WTC11 (cell line): ENCODE measurements at regions not wholly inside any gene's neighbourhood (a gene's known extent, or its start where the extent isn't known, plus 50 kb on each side); places are given as distances from the start of the nearest gene placed in this dataset.

ENCODE experiments used
- ATAC-seq: fragments of 200-7000 bp; cut with Tn5 transposase; 2 replicates; pipeline ENCODE4 v1.10.0; 2021; ENCODE audit warnings: mild to moderate bottlenecking, moderate library complexity
- CTCF ChIA-PET: fragments of 300-600 bp; sonication (Branson Sonifier 250); formaldehyde crosslinking; loops from one replicate; lab custom pipeline; 2021; ENCODE audit warnings: antibody characterized with exemption; lab: Charles Lee
- POLR2A ChIA-PET: fragments of 350-600 bp; sonication (Branson Sonifier 250); formaldehyde crosslinking; loops from one replicate; lab custom pipeline; 2021; ENCODE audit warnings: antibody characterized with exemption; lab: Charles Lee
- DNase-seq: peaks from one replicate; pipeline ENCODE4 v3.0.0; 2021; ENCODE audit warnings: low spot score
- H3K27ac Mint-ChIP-seq: 2 replicates; pipeline ENCODE4 v1.8.0; 2021; ENCODE audit warnings: mixed read lengths
- H3K27me3 Mint-ChIP-seq: 2 replicates; pipeline ENCODE4 v1.8.0; 2021; ENCODE audit warnings: low read depth, mild to moderate bottlenecking, moderate library complexity, mixed read lengths
- H3K36me3 Mint-ChIP-seq: 2 replicates; pipeline ENCODE4 v1.8.0; 2021; ENCODE audit warnings: mixed read lengths
- H3K4me1 Mint-ChIP-seq: 2 replicates; pipeline ENCODE4 v1.8.0; 2022; ENCODE audit warnings: mixed read lengths
- H3K4me3 Mint-ChIP-seq: 2 replicates; pipeline ENCODE4 v1.8.0; 2021; ENCODE audit warnings: mild to moderate bottlenecking, moderate library complexity, mixed read lengths
- H3K9me3 Mint-ChIP-seq: 2 replicates; pipeline ENCODE4 v1.8.0; 2021; ENCODE audit warnings: mixed read lengths
- ATF3 ChIP-seq: sonication (generic); formaldehyde crosslinking; conservative IDR thresholded peaks from 2 replicates; pipeline ENCODE4 v1.8.1; 2022; ENCODE audit warnings: mild to moderate bottlenecking, missing genetic modification reagents
- CREB1 ChIP-seq: sonication (generic); formaldehyde crosslinking; IDR thresholded peaks from 2 replicates; pipeline ENCODE4 v1.8.0; 2023; ENCODE audit warnings: mild to moderate bottlenecking, missing genetic modification reagents
- EMX1 ChIP-seq: fragments of 250-450 bp; sonication (Bioruptor Pico); IDR thresholded peaks from 2 replicates; pipeline ENCODE4 v1.8.0; 2021; ENCODE audit warnings: mild to moderate bottlenecking
- ETV6 ChIP-seq: sonication (generic); formaldehyde crosslinking; IDR thresholded peaks from 2 replicates; pipeline ENCODE4 v1.8.1; 2022; ENCODE audit warnings: mild to moderate bottlenecking, missing genetic modification reagents
- FOXK1 ChIP-seq: sonication (generic); formaldehyde crosslinking; IDR thresholded peaks from 2 replicates; pipeline ENCODE4 v1.8.0; 2022; ENCODE audit warnings: mild to moderate bottlenecking, moderate library complexity, missing genetic modification reagents
- FOXP1 ChIP-seq: sonication (generic); formaldehyde crosslinking; IDR thresholded peaks from 2 replicates; pipeline ENCODE4 v1.8.0; 2022; ENCODE audit warnings: missing genetic modification reagents, mild to moderate bottlenecking, moderate library complexity, borderline replicate concordance
- GABPB1 ChIP-seq: sonication (generic); formaldehyde crosslinking; IDR thresholded peaks from 2 replicates; pipeline ENCODE4 v1.8.1; 2023; ENCODE audit warnings: mild to moderate bottlenecking, missing genetic modification reagents
- HMGXB4 ChIP-seq: sonication (generic); formaldehyde crosslinking; IDR thresholded peaks from 2 replicates; pipeline ENCODE4 v1.8.1; 2023; ENCODE audit warnings: mild to moderate bottlenecking, moderate library complexity, missing genetic modification reagents
- JAZF1 ChIP-seq: fragments of 250-450 bp; sonication (Bioruptor Pico); IDR thresholded peaks from 2 replicates; pipeline ENCODE4 v1.9.0; 2021; ENCODE audit warnings: moderate library complexity, mild to moderate bottlenecking, inconsistent platforms
- KAT7 ChIP-seq: sonication (generic); formaldehyde crosslinking; IDR thresholded peaks from 2 replicates; pipeline ENCODE4 v1.8.1; 2023; ENCODE audit warnings: missing genetic modification reagents, mild to moderate bottlenecking, borderline replicate concordance
- NFATC4 ChIP-seq: fragments of 250-450 bp; sonication (Bioruptor Pico); IDR thresholded peaks from 2 replicates; pipeline ENCODE4 v1.9.0; 2021; ENCODE audit warnings: mild to moderate bottlenecking
- NFE2L1 ChIP-seq: sonication (generic); formaldehyde crosslinking; IDR thresholded peaks from 2 replicates; pipeline ENCODE4 v1.8.1; 2023; ENCODE audit warnings: missing genetic modification reagents
- NFYB ChIP-seq: sonication (generic); formaldehyde crosslinking; conservative IDR thresholded peaks from 2 replicates; pipeline ENCODE4 v1.8.0; 2022; ENCODE audit warnings: low read depth, missing genetic modification reagents
- NR1H2 ChIP-seq: sonication (generic); formaldehyde crosslinking; IDR thresholded peaks from 2 replicates; pipeline ENCODE4 v1.9.0; 2021; ENCODE audit warnings: mild to moderate bottlenecking, moderate library complexity, missing genetic modification reagents
- NR3C1 ChIP-seq: sonication (generic); formaldehyde crosslinking; conservative IDR thresholded peaks from 2 replicates; pipeline ENCODE4 v1.8.1; 2023; ENCODE audit warnings: low read depth, mild to moderate bottlenecking, missing genetic modification reagents
- RORB ChIP-seq: fragments of 250-450 bp; sonication (Bioruptor Pico); IDR thresholded peaks from 2 replicates; pipeline ENCODE4 v1.9.0; 2021; ENCODE audit warnings: mild to moderate bottlenecking
- TEAD1 ChIP-seq: sonication (generic); formaldehyde crosslinking; IDR thresholded peaks from 2 replicates; pipeline ENCODE4 v1.8.0; 2022; ENCODE audit warnings: mild to moderate bottlenecking, missing genetic modification reagents
- TEAD4 ChIP-seq: sonication (generic); formaldehyde crosslinking; IDR thresholded peaks from 2 replicates; pipeline ENCODE4 v1.8.0; 2022; ENCODE audit warnings: mild to moderate bottlenecking, missing genetic modification reagents
- ZNF121 ChIP-seq: sonication (generic); formaldehyde crosslinking; IDR thresholded peaks from 2 replicates; pipeline ENCODE4 v1.8.0; 2023; ENCODE audit warnings: missing genetic modification reagents
- ZNF232 ChIP-seq: sonication (generic); formaldehyde crosslinking; IDR thresholded peaks from 2 replicates; pipeline ENCODE4 v1.8.0; 2022; ENCODE audit warnings: mild to moderate bottlenecking, missing genetic modification reagents
- ZNF263 ChIP-seq: sonication (generic); formaldehyde crosslinking; IDR thresholded peaks from 2 replicates; pipeline ENCODE4 v1.8.1; 2022; ENCODE audit warnings: low read depth, mild to moderate bottlenecking, moderate library complexity, missing genetic modification reagents
- TF ChIP-seq, protein P1 (sequence below): sonication (generic); formaldehyde crosslinking; IDR thresholded peaks from 2 replicates; pipeline ENCODE4 v1.8.0; 2022; ENCODE audit warnings: mild to moderate bottlenecking, missing genetic modification reagents
- TF ChIP-seq, protein P2 (sequence below): sonication (generic); formaldehyde crosslinking; IDR thresholded peaks from 2 replicates; pipeline ENCODE4 v1.8.0; 2022; ENCODE audit warnings: mild to moderate bottlenecking, missing genetic modification reagents
- TF ChIP-seq, protein P3 (sequence below): fragments of 250-450 bp; sonication (Bioruptor Pico); conservative IDR thresholded peaks from 2 replicates; pipeline ENCODE4 v1.9.0; 2021; ENCODE audit warnings: mild to moderate bottlenecking
- TF ChIP-seq, protein P4 (sequence below): fragments of 200-600 bp; IDR thresholded peaks from 2 replicates; pipeline ENCODE4 v1.8.0; 2022; ENCODE audit warnings: antibody characterized with exemption
- TF ChIP-seq, protein P5 (sequence below): sonication (generic); formaldehyde crosslinking; IDR thresholded peaks from 2 replicates; pipeline ENCODE4 v1.8.1; 2022; ENCODE audit warnings: mild to moderate bottlenecking, moderate library complexity, missing genetic modification reagents
- TF ChIP-seq, protein P6 (sequence below): fragments of 250-450 bp; sonication (Bioruptor Pico); IDR thresholded peaks from 2 replicates; pipeline ENCODE4 v1.8.0; 2021; ENCODE audit warnings: mild to moderate bottlenecking

DNA sequence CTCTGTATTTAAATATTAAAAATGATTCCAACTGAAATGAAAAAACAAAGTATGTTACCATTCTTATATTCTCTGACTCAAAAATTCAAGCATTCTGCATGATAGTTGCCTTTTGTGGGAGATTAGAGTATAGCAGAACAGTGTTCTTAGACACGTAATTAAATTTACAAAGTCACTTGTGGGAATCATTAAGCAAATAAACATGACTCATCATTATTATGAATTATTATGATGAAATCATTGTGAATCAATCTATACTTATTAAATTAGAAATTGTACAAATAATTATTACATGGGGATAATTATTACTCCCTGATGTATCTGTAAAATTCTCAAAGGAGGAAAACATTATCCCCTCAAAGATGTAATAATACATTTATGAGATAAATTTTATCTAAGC is 358.9 kb upstream of the FSTL5 start:
- H3K4me1 Mint-ChIP-seq, result peaks cover 7% of the 10 kb centered on the region
- ChIA-PET POLR2A (no interaction called here), CTCF (no interaction called here)
- no peak overlapping the region for H3K27ac Mint-ChIP-seq
- peaks cover 11% of the 10 kb centered on the region for H3K9me3 Mint-ChIP-seq
- TF ChIP-seq NR1H2 (CRISPR knock-in tag) (no peak), ZNF121 (CRISPR knock-in tag) (no peak), FOXK1 (CRISPR knock-in tag) (no peak), ETV6 (no peak), NFATC4 (CRISPR knock-in tag) (no peak), TEAD1 (no peak), ZNF263 (CRISPR knock-in tag) (no peak), NR3C1 (CRISPR knock-in tag) (no peak), FOXP1 (CRISPR knock-in tag) (no peak), JAZF1 (CRISPR knock-in tag) (no peak), ZNF232 (CRISPR knock-in tag) (no peak), CREB1 (CRISPR knock-in tag) (no peak), EMX1 (CRISPR knock-in tag) (no peak)
- TF ChIP-seq, protein P1, sequence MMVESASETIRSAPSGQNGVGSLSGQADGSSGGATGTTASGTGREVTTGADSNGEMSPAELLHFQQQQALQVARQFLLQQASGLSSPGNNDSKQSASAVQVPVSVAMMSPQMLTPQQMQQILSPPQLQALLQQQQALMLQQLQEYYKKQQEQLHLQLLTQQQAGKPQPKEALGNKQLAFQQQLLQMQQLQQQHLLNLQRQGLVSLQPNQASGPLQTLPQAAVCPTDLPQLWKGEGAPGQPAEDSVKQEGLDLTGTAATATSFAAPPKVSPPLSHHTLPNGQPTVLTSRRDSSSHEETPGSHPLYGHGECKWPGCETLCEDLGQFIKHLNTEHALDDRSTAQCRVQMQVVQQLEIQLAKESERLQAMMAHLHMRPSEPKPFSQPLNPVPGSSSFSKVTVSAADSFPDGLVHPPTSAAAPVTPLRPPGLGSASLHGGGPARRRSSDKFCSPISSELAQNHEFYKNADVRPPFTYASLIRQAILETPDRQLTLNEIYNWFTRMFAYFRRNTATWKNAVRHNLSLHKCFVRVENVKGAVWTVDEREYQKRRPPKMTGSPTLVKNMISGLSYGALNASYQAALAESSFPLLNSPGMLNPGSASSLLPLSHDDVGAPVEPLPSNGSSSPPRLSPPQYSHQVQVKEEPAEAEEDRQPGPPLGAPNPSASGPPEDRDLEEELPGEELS (CRISPR knock-in tag), result no peak
- TF ChIP-seq, protein P2, sequence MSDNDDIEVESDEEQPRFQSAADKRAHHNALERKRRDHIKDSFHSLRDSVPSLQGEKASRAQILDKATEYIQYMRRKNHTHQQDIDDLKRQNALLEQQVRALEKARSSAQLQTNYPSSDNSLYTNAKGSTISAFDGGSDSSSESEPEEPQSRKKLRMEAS, result no peak
- TF ChIP-seq, protein P3, sequence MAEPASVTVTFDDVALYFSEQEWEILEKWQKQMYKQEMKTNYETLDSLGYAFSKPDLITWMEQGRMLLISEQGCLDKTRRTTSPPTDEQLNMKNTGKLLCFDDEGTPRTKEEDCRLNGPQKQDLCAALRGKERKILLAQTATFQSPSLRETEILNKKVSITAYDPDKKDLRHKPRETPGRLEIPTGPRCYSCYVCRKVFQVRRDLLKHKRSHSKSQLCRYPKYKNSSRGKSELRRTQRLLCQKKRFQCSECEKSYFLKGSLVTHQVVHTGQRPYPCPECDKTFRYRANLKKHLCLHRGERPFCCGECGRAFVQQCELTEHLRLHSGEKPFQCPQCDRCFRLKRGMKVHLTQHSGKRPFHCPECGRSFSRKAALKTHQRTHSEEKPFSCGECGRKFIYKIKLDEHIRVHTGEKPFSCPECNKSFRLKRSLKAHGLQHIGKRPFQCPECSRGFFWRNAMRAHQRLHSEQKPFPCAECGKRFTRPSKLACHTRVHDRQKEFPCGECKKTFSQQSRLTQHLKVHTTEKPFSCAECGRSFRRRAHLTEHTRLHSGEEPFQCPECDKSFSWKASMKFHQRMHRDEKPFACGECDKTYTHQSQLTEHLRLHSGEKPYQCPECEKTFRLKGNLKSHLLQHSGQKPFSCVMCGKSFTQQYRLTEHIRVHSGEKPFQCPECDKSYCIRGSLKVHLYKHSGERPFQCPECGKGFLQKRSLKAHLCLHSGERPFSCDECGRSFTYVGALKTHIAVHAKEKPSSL (CRISPR knock-in tag), result no peak
- H3K27me3 Mint-ChIP-seq, result no peaks in the 10 kb centered on the region
- H3K4me3 Mint-ChIP-seq, result no peak overlapping the region
- H3K36me3 Mint-ChIP-seq, result no peaks in the 10 kb centered on the region; the same call in none of the 2 replicates
- ATAC-seq (no peak), DNase-seq (no peak)

- Mint-ChIP-seq H3K36me3 (no peaks in the 10 kb centered on the region), H3K4me1 (no peaks in the 10 kb centered on the region), H3K9me3 (no peaks in the 10 kb centered on the region), H3K27me3 (no peaks in the 10 kb centered on the region), H3K27ac (no peak overlapping the region), H3K4me3 (no peak overlapping the region)
- ChIA-PET CTCF (interaction anchor here (1.2 to 1.5 kb wide), 2 partner anchors 14 to 527 kb away, joined by 5 to 8 read pairs; no protein-coding TSS in a partner anchor), POLR2A (no interaction called here)
- DNase-seq (no peak), ATAC-seq (no peak)
- TF ChIP-seq ATF3 (CRISPR knock-in tag) (no peak), ETV6 (no peak), GABPB1 (CRISPR knock-in tag) (no peak), NFYB (CRISPR knock-in tag) (no peak), EMX1 (CRISPR knock-in tag) (no peak), TEAD4 (CRISPR knock-in tag) (no peak), RORB (CRISPR knock-in tag) (no peak), NR3C1 (CRISPR knock-in tag) (no peak), NFE2L1 (CRISPR knock-in tag) (no peak), KAT7 (CRISPR knock-in tag) (no peak), HMGXB4 (no peak)
- TF ChIP-seq, protein P4, sequence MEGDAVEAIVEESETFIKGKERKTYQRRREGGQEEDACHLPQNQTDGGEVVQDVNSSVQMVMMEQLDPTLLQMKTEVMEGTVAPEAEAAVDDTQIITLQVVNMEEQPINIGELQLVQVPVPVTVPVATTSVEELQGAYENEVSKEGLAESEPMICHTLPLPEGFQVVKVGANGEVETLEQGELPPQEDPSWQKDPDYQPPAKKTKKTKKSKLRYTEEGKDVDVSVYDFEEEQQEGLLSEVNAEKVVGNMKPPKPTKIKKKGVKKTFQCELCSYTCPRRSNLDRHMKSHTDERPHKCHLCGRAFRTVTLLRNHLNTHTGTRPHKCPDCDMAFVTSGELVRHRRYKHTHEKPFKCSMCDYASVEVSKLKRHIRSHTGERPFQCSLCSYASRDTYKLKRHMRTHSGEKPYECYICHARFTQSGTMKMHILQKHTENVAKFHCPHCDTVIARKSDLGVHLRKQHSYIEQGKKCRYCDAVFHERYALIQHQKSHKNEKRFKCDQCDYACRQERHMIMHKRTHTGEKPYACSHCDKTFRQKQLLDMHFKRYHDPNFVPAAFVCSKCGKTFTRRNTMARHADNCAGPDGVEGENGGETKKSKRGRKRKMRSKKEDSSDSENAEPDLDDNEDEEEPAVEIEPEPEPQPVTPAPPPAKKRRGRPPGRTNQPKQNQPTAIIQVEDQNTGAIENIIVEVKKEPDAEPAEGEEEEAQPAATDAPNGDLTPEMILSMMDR, result no peak
- TF ChIP-seq, protein P5, sequence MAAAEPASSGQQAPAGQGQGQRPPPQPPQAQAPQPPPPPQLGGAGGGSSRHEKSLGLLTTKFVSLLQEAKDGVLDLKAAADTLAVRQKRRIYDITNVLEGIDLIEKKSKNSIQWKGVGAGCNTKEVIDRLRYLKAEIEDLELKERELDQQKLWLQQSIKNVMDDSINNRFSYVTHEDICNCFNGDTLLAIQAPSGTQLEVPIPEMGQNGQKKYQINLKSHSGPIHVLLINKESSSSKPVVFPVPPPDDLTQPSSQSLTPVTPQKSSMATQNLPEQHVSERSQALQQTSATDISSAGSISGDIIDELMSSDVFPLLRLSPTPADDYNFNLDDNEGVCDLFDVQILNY (CRISPR knock-in tag), result no peak
- TF ChIP-seq, protein P6, sequence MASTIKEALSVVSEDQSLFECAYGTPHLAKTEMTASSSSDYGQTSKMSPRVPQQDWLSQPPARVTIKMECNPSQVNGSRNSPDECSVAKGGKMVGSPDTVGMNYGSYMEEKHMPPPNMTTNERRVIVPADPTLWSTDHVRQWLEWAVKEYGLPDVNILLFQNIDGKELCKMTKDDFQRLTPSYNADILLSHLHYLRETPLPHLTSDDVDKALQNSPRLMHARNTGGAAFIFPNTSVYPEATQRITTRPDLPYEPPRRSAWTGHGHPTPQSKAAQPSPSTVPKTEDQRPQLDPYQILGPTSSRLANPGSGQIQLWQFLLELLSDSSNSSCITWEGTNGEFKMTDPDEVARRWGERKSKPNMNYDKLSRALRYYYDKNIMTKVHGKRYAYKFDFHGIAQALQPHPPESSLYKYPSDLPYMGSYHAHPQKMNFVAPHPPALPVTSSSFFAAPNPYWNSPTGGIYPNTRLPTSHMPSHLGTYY (CRISPR knock-in tag), result no peak
Observed at GRCh38 chr4:162510937-162511336, 347.1 kb upstream of the FSTL5 start.
